ENCODE measurements at regions not wholly inside any gene's neighbourhood (a gene's known extent, or its start where the extent isn't known, plus 50 kb on each side); places are given as distances from the start of the nearest gene placed in this dataset.

GRCh38 chr7:136480901-136481300 is 387.6 kb upstream of the CHRM2 start:
- DNase-seq (ENCODE audit: extremely low spot score, unreplicated experiment), result no peak
- H3K36me3 Mint-ChIP-seq (ENCODE audit: unreplicated experiment), result no peaks in the 10 kb centered on the region
- H3K27me3 Mint-ChIP-seq (ENCODE audit: unreplicated experiment), result no peaks in the 10 kb centered on the region
- no peaks in the 10 kb centered on the region for H3K4me1 Mint-ChIP-seq (ENCODE audit: unreplicated experiment)
- peaks cover 4% of the 10 kb centered on the region for H3K9me3 Mint-ChIP-seq (ENCODE audit: unreplicated experiment)
- no peak overlapping the region for H3K27ac Mint-ChIP-seq (ENCODE audit: unreplicated experiment)
- no peak overlapping the region for H3K4me3 Mint-ChIP-seq (ENCODE audit: unreplicated experiment)
- TF ChIP-seq, protein P1, sequence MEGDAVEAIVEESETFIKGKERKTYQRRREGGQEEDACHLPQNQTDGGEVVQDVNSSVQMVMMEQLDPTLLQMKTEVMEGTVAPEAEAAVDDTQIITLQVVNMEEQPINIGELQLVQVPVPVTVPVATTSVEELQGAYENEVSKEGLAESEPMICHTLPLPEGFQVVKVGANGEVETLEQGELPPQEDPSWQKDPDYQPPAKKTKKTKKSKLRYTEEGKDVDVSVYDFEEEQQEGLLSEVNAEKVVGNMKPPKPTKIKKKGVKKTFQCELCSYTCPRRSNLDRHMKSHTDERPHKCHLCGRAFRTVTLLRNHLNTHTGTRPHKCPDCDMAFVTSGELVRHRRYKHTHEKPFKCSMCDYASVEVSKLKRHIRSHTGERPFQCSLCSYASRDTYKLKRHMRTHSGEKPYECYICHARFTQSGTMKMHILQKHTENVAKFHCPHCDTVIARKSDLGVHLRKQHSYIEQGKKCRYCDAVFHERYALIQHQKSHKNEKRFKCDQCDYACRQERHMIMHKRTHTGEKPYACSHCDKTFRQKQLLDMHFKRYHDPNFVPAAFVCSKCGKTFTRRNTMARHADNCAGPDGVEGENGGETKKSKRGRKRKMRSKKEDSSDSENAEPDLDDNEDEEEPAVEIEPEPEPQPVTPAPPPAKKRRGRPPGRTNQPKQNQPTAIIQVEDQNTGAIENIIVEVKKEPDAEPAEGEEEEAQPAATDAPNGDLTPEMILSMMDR (IDR thresholded peaks at IDR 0.05), result no peak

GRCh38 chr7:136479922-136480321 is 388.5 kb upstream of the CHRM2 start:
- H3K36me3 Mint-ChIP-seq (ENCODE audit: unreplicated experiment), result no peaks in the 10 kb centered on the region
- H3K9me3 Mint-ChIP-seq (ENCODE audit: unreplicated experiment), result peaks cover 9% of the 10 kb centered on the region

GRCh38 chr7:136470179-136470578 is 398.3 kb upstream of the CHRM2 start:
- Mint-ChIP-seq H3K27ac (ENCODE audit: unreplicated experiment) (no peak overlapping the region), H3K27me3 (ENCODE audit: unreplicated experiment) (no peaks in the 10 kb centered on the region), H3K4me3 (ENCODE audit: unreplicated experiment) (no peak overlapping the region), H3K36me3 (ENCODE audit: unreplicated experiment) (no peaks in the 10 kb centered on the region), H3K9me3 (ENCODE audit: unreplicated experiment) (peaks cover 43% of the 10 kb centered on the region), H3K4me1 (ENCODE audit: unreplicated experiment) (no peaks in the 10 kb centered on the region)
- TF ChIP-seq, protein P1 (IDR thresholded peaks at IDR 0.05), result no peak
- no peak for DNase-seq (ENCODE audit: extremely low spot score, unreplicated experiment)

More at GRCh38 chr7:136479922-136480321, 388.5 kb upstream of the CHRM2 start:
- TF ChIP-seq, protein P1 (IDR thresholded peaks at IDR 0.05), result no peak
- Mint-ChIP-seq H3K27me3 (ENCODE audit: unreplicated experiment) (no peaks in the 10 kb centered on the region), H3K4me1 (ENCODE audit: unreplicated experiment) (no peaks in the 10 kb centered on the region), H3K4me3 (ENCODE audit: unreplicated experiment) (no peak overlapping the region), H3K27ac (ENCODE audit: unreplicated experiment) (no peak overlapping the region)
- no peak for DNase-seq (ENCODE audit: extremely low spot score, unreplicated experiment)

DNA sequence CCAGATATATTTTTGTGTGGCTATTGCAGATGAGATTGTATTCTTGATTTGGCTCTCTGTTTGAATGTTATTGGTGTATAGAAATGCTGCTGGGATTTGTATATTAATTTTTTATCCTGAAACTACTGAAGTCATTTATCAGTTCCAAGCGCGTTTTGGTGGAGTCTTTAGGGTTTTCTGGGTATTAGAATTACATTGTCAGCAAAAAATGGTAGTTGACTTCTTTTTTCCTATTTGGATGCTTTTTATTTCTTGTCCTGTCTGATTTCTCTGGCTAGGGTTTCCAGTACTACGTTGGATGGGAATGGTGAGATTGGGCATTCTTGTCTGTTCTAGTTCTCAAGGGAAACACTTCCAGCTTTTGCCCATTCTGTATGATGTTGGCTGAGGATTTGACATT is 415.5 kb upstream of the CHRM2 start:
- Mint-ChIP-seq H3K4me3 (ENCODE audit: unreplicated experiment) (no peak overlapping the region), H3K9me3 (ENCODE audit: unreplicated experiment) (no peaks in the 10 kb centered on the region), H3K36me3 (ENCODE audit: unreplicated experiment) (no peaks in the 10 kb centered on the region), H3K27me3 (ENCODE audit: unreplicated experiment) (peaks cover 8% of the 10 kb centered on the region), H3K4me1 (ENCODE audit: unreplicated experiment) (no peaks in the 10 kb centered on the region), H3K27ac (ENCODE audit: unreplicated experiment) (no peak overlapping the region)
- TF ChIP-seq, protein P1 (IDR thresholded peaks at IDR 0.05), result no peak
- DNase-seq (ENCODE audit: extremely low spot score, unreplicated experiment), result no peak

- DNase-seq (ENCODE audit: extremely low spot score, unreplicated experiment), result no peak
- TF ChIP-seq, protein P1 (IDR thresholded peaks at IDR 0.05), result no peak
- Mint-ChIP-seq H3K4me3 (ENCODE audit: unreplicated experiment) (no peak overlapping the region), H3K27ac (ENCODE audit: unreplicated experiment) (no peak overlapping the region), H3K36me3 (ENCODE audit: unreplicated experiment) (no peaks in the 10 kb centered on the region), H3K9me3 (ENCODE audit: unreplicated experiment) (no peaks in the 10 kb centered on the region), H3K27me3 (ENCODE audit: unreplicated experiment) (peaks cover 35% of the 10 kb centered on the region), H3K4me1 (ENCODE audit: unreplicated experiment) (no peaks in the 10 kb centered on the region)
Measured at GRCh38 chr7:136446751-136447150, 421.7 kb upstream of the CHRM2 start.

All from osteocyte (in vitro differentiated cells).